ENCODE measurements at regions not wholly inside any gene's neighbourhood (a gene's known extent, or its start where the extent isn't known, plus 50 kb on each side); places are given as distances from the start of the nearest gene placed in this dataset.

GRCh38 chr5:3963652-3964051 lies 368.0 kb downstream of the IRX1 start:
- DNase-seq, result no peak

GRCh38 chr5:3980156-3980555 lies 384.5 kb downstream of the IRX1 start:
- no peak for DNase-seq

DNA sequence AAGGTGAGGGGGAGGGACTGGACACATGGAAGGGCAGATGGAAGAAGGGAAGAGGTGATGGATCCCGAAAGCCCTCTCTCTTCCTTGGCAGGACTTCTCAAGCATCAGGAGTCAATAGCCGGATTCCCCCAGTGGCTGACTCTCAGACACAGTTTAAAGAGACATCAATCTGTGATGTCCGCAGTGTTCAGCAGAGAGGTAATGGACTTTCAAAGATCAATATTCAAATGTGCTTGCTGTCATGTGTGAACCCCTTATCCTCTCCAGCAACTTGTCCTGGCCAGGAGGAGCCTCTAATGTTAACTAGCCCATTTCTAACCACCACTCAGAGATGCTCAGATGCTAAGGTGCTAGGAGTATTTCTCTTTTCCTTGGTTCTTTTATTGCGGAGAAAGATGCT lies 392.2 kb downstream of the IRX1 start:
- no peak for DNase-seq

GRCh38 chr5:3993856-3994473 lies 398.3 kb downstream of the IRX1 start:
- no peak for DNase-seq

DNA sequence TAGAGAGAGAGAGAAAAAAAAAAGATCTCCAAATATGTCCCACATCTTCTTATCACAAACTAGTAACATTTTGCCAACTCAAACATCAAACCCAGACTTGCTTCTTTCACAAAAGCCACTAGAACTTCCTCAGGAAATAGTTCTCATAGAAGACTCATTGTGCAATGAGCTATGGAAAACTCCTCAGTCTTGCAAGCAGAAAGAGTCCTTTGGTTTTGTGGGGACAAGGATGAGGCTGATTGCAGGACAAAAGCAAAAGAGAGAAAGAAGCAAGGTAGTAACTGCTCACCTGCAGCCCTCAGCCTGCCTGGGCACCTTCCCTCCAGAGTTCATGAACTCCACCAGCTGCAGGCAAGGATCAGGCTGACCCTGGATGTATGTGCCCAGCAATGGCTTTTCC lies 399.0 kb downstream of the IRX1 start:
- DNase-seq, result no peak

GRCh38 chr5:3995954-3996619 lies 400.5 kb downstream of the IRX1 start:
- no peak for DNase-seq

GRCh38 chr5:3996707-3997336 lies 401.2 kb downstream of the IRX1 start:
- no peak for DNase-seq

- DNase-seq, result no peak
These were observed 402.0 kb downstream of the IRX1 start for GRCh38 chr5:3997670-3998069.

- no peak for DNase-seq
These were observed 404.3 kb downstream of the IRX1 start for GRCh38 chr5:3999929-4000328.

DNA sequence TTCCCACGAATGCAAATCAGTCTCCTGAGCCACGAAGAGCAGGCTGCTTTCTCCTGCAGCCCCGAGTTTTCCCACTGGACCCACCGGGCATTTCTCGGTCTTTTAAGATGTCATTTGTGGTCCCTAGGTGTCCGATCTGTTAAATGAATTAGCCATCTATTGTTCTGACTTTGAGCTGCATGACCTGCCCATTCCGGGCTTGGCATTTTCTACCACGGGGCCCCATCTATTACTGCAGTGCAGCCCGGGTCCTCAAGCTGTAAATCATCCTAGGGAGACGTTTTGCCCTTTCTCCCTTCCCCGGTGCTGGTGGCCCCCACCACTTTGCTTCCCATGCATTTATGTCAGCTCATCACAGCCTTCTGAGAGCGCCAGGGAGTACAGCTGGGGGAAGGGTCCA lies 405.4 kb downstream of the IRX1 start:
- DNase-seq, result no peak

- no peak for DNase-seq
These were observed 406.3 kb downstream of the IRX1 start for GRCh38 chr5:4001758-4002533.

GRCh38 chr5:4005335-4005734 lies 409.7 kb downstream of the IRX1 start:
- no peak for DNase-seq

DNA sequence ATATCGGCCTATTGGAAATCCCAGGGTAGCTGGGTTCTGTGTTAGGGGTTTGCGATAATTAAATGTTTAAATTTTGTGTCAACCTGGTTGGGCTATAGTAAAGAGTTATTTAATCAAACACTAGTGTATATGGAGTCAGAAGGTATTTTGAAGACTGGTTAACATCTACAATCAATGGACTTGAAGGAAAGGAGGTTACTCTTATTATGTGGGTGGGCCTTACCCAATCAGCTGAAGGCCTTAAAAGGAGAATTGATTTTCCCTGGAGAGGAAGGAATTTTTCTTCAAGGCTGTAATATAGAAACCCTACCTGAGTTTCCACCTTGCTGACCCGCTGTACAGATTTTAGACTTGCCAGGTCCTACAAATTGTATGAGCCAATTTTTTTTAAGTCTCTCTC lies 411.4 kb downstream of the IRX1 start:
- no peak for DNase-seq

- no peak for DNase-seq
These were observed 416.3 kb downstream of the IRX1 start for GRCh38 chr5:4011943-4012342.

- DNase-seq, result no peak
These were observed 417.7 kb downstream of the IRX1 start for GRCh38 chr5:4013106-4013898.

DNA sequence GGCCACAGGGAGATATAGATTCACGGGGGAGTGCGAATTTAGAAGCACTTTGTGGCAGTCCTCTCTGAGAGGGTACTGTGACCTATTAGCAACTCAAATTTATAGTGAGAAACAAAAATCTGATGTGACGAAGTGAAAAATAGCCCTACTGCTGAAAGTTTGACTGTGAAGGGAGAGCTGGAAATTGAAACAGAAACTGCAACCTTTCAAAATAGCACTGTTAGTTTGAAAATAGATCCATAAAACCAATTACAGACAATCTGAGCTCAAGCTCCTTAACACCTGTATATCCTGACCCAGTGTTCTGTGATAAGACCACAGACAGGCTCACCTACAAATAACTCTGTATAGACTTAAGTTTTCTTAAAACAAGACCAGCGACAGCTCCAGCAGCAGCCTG lies 420.1 kb downstream of the IRX1 start:
- no peak for DNase-seq

DNA sequence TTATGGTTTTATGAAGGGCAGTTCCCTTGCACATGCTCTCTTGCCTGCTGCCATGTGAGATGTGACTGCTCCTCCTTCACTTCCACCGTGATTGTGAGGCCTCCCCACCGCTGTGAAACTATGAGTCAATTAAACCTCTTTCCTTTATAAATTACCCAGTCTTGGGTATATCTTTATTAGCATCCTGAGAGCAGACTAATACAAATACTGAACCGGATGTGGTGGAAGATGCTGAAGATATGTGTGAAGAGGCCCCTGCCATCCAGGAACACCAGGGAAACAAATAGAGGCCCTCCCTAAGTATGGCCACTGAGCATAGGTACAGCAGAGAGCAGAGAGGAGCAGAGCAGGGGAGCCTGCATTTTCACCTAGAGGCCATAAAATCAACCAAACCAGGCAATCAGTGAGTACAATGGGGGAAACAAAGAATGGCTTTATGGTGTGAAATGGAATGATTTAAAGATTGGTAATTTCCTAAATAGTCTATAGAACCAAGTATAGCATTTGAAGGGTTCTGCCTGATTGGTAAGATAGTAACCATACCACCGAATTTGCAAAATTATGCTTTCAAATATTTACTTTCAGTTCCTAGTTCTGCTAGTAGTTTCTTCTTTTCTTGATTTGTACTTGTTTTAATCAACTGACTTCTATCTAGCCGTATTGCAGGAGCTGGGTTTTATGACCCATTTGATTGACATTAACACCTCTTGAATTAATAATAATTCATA lies 421.6 kb downstream of the IRX1 start:
- no peak for DNase-seq

GRCh38 chr5:4018007-4018406 lies 422.4 kb downstream of the IRX1 start:
- DNase-seq, result no peak

GRCh38 chr5:4019009-4019769 lies 423.6 kb downstream of the IRX1 start:
- no peak for DNase-seq

DNA sequence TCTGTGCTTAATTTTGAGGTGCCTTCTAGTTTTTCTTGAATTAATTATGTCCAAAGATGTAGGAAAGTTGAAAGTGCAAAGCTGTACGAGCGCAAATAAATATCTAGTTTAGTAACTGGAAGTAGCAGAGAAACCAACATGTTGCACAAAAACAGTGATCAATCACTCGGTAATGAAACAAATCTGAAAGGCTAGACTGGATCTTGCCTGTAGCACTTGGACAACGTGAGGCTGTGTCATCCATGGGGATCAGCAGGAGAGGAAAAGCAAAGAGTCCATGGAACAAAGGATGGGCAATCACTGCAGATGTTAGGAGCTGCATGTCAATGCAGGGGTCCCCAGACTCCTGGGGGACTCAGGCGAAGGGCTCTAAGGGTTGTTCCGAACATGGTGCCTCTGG lies 424.2 kb downstream of the IRX1 start:
- DNase-seq, result no peak

DNA sequence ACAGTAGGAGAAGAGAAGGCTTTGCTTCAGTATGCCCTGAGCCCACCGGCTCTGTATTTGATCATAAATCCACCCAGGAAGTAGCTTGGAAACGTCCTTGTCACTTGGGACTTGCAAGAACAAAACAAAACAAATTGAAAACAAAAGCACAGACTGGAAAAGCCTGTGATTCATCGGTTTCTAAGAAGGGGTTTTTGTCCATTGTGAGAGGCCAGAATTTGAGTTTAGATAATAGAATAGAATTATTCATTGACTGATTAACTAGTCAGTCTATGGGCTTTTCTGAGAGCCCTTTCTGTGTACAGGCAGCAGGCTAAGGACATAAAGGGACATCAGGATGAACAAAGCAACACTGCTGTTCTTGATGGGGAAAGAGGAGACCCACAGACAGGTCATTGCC lies 424.8 kb downstream of the IRX1 start:
- DNase-seq, result no peak

Measured in SHP77 (cell line).